Sigmoid colon (tissue), 6 donors: ENCODE measurements at regions not wholly inside any gene's neighbourhood (a gene's known extent, or its start where the extent isn't known, plus 50 kb on each side); places are given as distances from the start of the nearest gene placed in this dataset.
"Not testable (repeated sequence)": the region's sequence is repeated elsewhere in the genome, so short reads cannot be mapped to it uniquely, and the experiment has no call there.

ENCODE experiments used
- DNase-seq: peaks from one replicate; pipeline ENCODE4 v3.0.0-alpha.2; 2019
- H3K27ac ChIP-seq, 4 donors: fragments of 200-600 bp; sonication (generic); one replicate each; pipeline ENCODE4 v1.5.1; 2016 to 2019; ENCODE audit warnings: mild to moderate bottlenecking in 1 of 4
- H3K27me3 ChIP-seq, 3 donors: fragments of 200-600 bp; sonication (generic); one replicate each; pipeline ENCODE4 v1.5.1; 2019; ENCODE audit warnings: mild to moderate bottlenecking in 1 of 3
- H3K36me3 ChIP-seq, 4 donors: fragments of 200-600 bp; sonication (generic); one replicate each; pipeline ENCODE4 v1.5.1; 2016 to 2019
- H3K4me1 ChIP-seq, 4 donors: fragments of 200-600 bp; sonication (generic); one replicate each; pipeline ENCODE4 v1.5.1; 2017 to 2019
- H3K4me3 ChIP-seq, 4 donors: fragments of 200-600 bp; sonication (generic); one replicate each; pipeline ENCODE4 v1.5.1; 2017 to 2019; ENCODE audit warnings: mild to moderate bottlenecking in 2 of 4, moderate library complexity in 1 of 4
- H3K9me3 ChIP-seq, 4 donors: fragments of 200-600 bp in 3 of 4; sonication (generic) in 3 of 4; one replicate each; pipeline versions ENCODE4 v1.5.1 to v1.6.1; 2013 to 2019
- CTCF ChIP-seq, 4 experiments: fragments of 450-650 bp in 3 of 4; fragments of 200-600 bp in 1 of 4; IDR thresholded peaks; one replicate each; pipeline ENCODE4 v1.5.1; 2016 to 2019; ENCODE audit warnings: antibody characterized with exemption in 4 of 4, mild to moderate bottlenecking in 3 of 4, moderate library complexity in 2 of 4
- EP300 ChIP-seq, 4 donors: sonication (generic); formaldehyde crosslinking; IDR thresholded peaks; one replicate each; pipeline ENCODE4 v1.6.1; 2017; ENCODE audit warnings: antibody characterized with exemption in 4 of 4
- POLR2A ChIP-seq, 2 donors: fragments of 450-650 bp; IDR thresholded peaks; one replicate each; pipeline ENCODE4 v1.6.1; 2016; ENCODE audit warnings: antibody characterized with exemption in 2 of 2, mild to moderate bottlenecking in 2 of 2, moderate library complexity in 2 of 2
- POLR2AphosphoS5 ChIP-seq, 4 donors: sonication (generic); formaldehyde crosslinking; IDR thresholded peaks; one replicate each; pipeline ENCODE4 v1.6.1; 2017; ENCODE audit warnings: antibody characterized with exemption in 4 of 4
- WGBS, 2 donors: extraction: QIAGEN DNeasy Blood & Tissue Kit; methylation state at CpG; one replicate each; pipeline ENCODE4 v1.1.7; 2013; 5-methylcytosine and 5-hydroxymethylcytosine counted together
- intact Hi-C: fragments of 100-400 bp; cut with DNase I; formaldehyde crosslinking; loops from one replicate; pipeline ENCODE4 v1.15.1; 2023
- donor health status: healthy with polysubstance abuse.
- donor health status: healthy.

DNA sequence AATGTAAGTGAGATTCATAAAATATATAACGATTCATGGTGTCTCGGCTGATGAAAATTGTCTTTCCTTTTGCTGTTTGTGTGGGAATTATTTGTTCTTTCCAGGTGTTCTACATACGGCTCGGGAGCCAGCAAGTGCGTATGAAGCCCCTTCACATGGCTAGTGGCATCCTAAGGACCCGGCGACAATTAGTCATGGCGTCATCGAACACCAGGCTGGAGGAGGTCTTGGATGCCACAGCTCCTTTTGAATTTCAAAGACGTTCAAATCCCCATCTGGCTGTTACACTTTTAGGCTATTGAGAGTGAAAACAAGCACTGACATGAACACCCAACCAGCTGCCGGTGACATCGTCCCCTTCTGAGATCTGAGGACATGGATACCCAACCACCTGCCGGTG lies 397.7 kb upstream of the TNRC6C start:
- WGBS, 2 donors: 28 to 75% methylated on average over 13 of the region's 13 CpGs
- Histone ChIP-seq H3K27ac (no peak overlapping the region), H3K36me3 (no peaks in the 10 kb centered on the region), H3K9me3 (no peaks in the 10 kb centered on the region), H3K27me3 (peaks cover 0 to 5% (median 0%) of the 10 kb centered on the region in 3 donors), H3K4me3 (no peak overlapping the region), H3K4me1 (peaks cover 0 to 4% (median 2%) of the 10 kb centered on the region in 4 donors)
- intact Hi-C loops: no loop called here
- TF ChIP-seq EP300 (IDR thresholded peaks at IDR 0.05) (no peak), POLR2AphosphoS5 (IDR thresholded peaks at IDR 0.05) (no peak), POLR2A (IDR thresholded peaks at IDR 0.05) (no peak), CTCF (IDR thresholded peaks at IDR 0.05) (no peak)
- DNase-seq: no peak

GRCh38 chr17:77562361-77562760 lies 396.1 kb upstream of the TNRC6C start:
- intact Hi-C loops, DNase-seq: not testable (repeated sequence)
- 77 to 91% methylated on average over 10 to 12 of the region's 12 CpGs for WGBS, 2 donors

DNA sequence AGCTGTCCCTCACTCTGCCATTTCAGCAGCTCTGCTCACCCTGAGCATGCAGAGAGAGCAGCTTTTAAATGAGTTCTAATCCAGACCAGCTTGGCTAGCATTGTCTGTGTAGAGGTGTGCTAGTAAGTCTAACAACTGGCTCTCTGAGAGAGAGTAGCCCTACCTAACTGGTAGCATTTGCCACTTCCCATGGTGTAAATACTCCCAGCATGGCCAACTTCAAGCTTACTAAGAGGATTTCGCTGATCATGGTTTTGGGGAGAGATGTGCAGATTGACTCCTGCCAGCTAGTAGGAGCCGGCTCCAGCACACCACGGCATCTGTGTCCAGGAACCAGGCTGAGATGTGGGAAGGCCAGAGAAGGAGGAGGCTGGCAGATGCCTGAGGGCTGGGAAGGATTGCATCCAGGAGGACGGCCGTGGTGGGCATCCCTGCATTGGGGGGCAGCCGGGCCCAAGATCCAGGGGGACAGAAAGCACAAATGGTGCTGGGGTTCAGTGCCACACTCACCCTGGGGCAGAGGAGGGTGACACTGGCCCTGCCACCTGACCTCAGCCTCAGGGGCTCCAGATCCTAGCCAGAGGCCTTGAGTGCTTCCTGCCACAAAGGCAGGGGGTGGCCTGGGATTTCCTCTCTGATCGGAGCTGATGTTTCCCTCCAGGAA lies 394.9 kb upstream of the TNRC6C start:
- Histone ChIP-seq H3K4me1 (no peaks in the 10 kb centered on the region), H3K27me3 (no peaks in the 10 kb centered on the region), H3K27ac (no peak overlapping the region), H3K9me3 (no peaks in the 10 kb centered on the region), H3K4me3 (no peak overlapping the region), H3K36me3 (no peaks in the 10 kb centered on the region)
- TF ChIP-seq CTCF (IDR thresholded peaks at IDR 0.05): no peak
- no peak for TF ChIP-seq POLR2A (IDR thresholded peaks at IDR 0.05)
- no peak for TF ChIP-seq POLR2AphosphoS5 (IDR thresholded peaks at IDR 0.05)
- no peak for TF ChIP-seq EP300 (IDR thresholded peaks at IDR 0.05)
- intact Hi-C loops: no loop called here
- WGBS, 2 donors: 75 to 93% methylated on average over 7 of the region's 7 CpGs
- no peak for DNase-seq

More at GRCh38 chr17:77562361-77562760, 396.1 kb upstream of the TNRC6C start:
- H3K4me1 ChIP-seq, H3K4me3 ChIP-seq, H3K36me3 ChIP-seq, H3K9me3 ChIP-seq, H3K27me3 ChIP-seq, H3K27ac ChIP-seq: not testable (repeated sequence)

DNA sequence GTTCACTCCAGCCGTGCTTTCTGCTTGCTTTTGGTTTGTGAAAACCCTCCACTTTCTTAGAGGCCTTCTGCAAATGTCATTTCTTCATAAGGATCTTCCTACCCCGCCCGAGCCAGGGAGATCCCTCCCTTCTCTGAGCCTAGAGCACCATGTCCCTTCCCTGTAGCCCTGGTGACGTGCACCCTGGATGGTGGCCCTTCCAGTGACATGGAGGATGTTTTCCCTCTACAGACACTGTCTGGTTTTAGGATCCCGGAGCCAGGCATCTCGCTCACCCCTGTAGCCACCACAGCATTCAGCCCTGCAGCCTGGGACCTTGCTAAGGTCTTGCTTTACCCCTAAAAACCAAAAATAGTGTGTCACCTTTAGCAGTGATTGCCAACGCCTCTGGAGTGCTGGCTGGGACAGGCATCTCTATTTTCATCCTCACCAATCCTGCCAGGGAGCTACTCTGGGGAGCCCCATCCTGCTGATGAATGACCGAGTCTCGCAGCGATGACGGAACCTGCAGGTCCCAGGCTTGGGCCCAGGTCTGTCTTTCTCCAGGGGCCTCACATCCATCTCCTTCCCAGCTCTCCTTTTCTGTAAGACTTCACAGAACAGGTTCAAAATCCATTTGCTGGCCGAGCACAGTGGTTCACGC lies 394.1 kb upstream of the TNRC6C start:
- H3K4me3 ChIP-seq: no peak overlapping the region
- no peaks in the 10 kb centered on the region for H3K4me1 ChIP-seq
- intact Hi-C loops: no loop called here
- DNase-seq: no peak
- 94 to 95% methylated on average over 13 of the region's 13 CpGs for WGBS, 2 donors
- no peaks in the 10 kb centered on the region for H3K36me3 ChIP-seq
- H3K9me3 ChIP-seq: no peaks in the 10 kb centered on the region
- H3K27me3 ChIP-seq: no peaks in the 10 kb centered on the region
- TF ChIP-seq CTCF (IDR thresholded peaks at IDR 0.05) (no peak), EP300 (IDR thresholded peaks at IDR 0.05) (no peak), POLR2AphosphoS5 (IDR thresholded peaks at IDR 0.05) (no peak), POLR2A (IDR thresholded peaks at IDR 0.05) (no peak)
- H3K27ac ChIP-seq: no peak overlapping the region

DNA sequence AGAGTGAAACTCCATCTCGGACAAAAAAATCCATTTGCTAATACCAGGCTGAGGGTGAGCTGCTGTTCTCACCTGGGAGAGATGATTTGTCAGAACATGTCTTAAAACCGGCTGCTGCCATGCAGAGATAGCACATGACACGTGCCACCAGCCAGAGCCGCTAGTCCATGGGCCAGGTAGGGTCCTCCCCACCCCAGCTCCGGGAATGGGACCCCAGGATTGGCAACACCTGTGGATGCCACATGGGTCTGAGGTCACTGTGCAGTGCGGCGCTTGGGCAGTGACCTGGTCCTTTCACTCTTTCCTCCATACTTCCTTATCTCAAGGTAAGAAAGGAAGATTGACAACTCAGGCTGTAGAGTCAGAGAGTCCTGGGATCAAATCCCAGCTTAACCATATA lies 393.3 kb upstream of the TNRC6C start:
- Histone ChIP-seq H3K27me3 (no peaks in the 10 kb centered on the region), H3K36me3 (no peaks in the 10 kb centered on the region), H3K4me3 (no peak overlapping the region), H3K9me3 (no peaks in the 10 kb centered on the region), H3K4me1 (no peaks in the 10 kb centered on the region), H3K27ac (no peak overlapping the region)
- WGBS, 2 donors: 89 to 93% methylated on average over 7 of the region's 7 CpGs
- intact Hi-C loops: no loop called here
- no peak for DNase-seq
- TF ChIP-seq EP300 (IDR thresholded peaks at IDR 0.05): no peak
- TF ChIP-seq POLR2AphosphoS5 (IDR thresholded peaks at IDR 0.05): no peak
- TF ChIP-seq CTCF (IDR thresholded peaks at IDR 0.05): no peak
- no peak for TF ChIP-seq POLR2A (IDR thresholded peaks at IDR 0.05)
